DMS 273 (cell line): ENCODE measurements at regions not wholly inside any gene's neighbourhood (a gene's known extent, or its start where the extent isn't known, plus 50 kb on each side); places are given as distances from the start of the nearest gene placed in this dataset.

Experiments used
- DNase-seq: peaks from one replicate; lab custom pipeline; 2025; ENCODE audit not compliant: unreplicated experiment; lab: John Stamatoyannopoulos, UW

DNA sequence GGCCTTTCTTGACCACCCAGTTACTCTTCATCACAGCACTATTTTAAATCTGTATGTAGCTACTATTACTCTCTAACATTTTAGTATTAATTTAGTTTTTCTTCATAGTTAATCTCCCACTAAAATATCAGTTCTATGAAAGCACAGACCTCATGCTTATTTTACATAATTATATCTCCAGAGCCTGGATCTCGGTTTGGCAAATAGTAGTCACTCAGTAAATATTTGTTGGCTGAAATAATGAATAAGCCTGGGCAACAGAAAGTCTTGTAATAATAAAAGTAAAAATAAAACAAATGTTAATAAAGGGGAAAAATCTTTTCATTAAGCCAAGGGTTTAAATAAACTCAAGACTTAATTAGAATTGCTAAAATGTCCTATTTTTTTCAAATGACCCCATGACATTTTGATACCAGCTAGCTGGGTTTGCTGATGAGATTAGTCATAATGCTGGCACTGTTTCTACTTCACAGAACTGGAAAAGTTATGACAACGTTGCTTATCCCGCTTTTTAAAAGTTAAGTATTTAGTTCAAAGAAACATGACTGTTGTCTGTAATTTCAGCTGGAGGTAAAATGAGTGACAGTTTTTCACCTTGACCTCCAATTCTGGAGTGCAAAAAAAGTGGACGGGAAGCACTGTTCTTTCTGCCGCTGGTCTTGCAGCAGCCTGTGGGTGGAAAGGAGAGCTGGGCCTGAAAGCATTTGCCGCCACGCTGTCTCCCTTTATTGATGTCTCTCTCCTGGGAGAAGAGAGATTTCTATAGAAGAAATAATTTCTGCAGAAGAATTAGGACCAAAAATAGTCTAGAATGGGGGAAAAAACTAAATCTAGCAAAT lies 85.2 kb upstream of the SPATA13 start:
- DNase-seq = no peak

DNA sequence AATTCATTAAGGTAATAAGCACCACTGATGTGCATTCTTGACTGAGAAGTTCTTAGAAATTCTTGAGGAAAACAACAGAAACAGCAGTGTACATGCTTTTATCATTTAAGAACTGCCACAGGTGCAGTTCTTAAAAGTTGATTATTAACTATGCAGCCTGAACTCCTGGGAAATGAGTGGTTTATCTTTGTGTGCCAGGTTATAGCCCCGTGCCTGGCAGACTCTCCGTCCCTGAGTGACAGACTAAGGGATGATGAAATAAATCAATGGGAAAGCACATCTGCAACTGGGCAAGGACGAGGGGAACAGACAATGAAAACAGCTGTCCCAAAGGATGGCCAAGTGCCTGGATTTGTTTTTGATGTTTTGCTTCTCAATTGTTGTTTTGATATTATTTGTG lies 84.4 kb upstream of the SPATA13 start:
- no peak for DNase-seq

DNA sequence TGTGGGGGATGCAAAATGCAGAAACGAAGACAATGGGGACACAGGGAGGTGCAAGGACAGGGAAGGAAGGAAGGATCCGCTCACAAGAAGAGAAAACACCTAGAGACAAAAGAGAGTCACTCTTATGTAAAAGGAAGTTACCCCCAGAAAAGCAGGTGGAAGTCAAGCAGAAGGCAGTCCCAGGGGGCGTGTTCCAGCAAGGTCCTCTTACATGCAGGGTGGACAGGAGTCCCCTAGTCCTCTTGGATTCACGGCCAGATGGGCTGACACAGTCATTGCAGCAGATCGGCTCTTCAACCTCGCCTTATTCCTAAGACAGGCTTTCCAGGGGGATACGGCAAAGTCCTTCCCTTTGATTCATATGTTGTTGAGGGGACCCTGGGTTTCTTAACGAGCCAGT lies 83.9 kb upstream of the SPATA13 start:
- no peak for DNase-seq

DNA sequence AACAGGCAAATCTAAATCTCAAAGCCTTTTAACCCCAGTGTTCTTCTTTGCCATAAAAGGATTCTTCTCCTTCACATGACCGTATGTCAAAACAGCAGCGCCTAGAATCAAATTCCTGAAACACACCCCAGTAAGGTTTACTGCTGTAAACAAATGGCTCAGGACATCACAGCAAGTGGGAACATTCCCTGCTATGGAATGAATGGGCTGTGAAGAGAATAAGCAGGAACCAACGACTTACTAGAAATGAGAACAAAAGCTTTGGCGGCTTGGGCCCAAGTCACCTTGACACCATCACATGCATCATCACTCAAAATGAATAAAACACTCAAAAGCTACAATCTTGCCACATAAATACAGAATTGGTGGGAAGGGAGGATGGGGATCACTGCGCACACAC lies 80.4 kb upstream of the SPATA13 start:
- DNase-seq = no peak

DNA sequence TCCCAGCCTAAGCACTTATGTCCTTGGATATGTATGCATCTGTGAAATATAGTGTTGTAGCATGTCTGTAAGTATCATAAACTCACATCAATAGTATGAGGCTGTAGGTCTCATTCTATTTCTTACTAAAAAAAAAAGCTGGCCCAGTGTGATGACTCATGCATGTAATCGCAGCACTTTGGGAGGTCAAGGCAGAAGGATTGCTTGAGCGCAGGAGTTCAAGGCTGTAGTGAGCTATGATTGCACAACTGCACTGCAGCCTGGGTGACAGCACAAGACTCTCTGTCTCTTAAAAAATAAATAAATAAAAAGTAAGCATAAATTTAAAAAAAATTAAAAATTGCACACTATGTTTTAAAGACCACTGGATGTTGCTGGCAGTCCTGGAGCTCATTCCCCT lies 79.1 kb upstream of the SPATA13 start:
- DNase-seq = no peak

DNA sequence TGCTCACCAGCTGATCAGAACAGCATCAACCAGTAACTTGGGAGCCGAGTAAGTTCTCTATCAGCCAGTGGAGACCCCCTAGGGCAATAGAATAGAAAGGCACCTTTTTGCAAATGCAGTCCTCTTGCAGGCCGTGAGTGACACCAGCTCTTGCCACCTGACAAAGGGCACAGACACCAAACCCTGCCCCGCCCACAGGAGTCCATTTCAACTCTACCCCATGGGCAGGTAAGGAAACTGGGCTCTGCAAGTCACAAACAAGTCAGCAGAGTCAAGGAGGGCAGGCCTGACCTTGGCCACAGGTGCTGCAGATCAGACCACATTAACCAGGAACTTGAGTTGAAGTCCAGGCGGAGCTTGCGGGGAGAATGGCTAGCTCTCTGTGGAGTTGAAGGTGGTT lies 77.4 kb upstream of the SPATA13 start:
- DNase-seq = no peak

DNA sequence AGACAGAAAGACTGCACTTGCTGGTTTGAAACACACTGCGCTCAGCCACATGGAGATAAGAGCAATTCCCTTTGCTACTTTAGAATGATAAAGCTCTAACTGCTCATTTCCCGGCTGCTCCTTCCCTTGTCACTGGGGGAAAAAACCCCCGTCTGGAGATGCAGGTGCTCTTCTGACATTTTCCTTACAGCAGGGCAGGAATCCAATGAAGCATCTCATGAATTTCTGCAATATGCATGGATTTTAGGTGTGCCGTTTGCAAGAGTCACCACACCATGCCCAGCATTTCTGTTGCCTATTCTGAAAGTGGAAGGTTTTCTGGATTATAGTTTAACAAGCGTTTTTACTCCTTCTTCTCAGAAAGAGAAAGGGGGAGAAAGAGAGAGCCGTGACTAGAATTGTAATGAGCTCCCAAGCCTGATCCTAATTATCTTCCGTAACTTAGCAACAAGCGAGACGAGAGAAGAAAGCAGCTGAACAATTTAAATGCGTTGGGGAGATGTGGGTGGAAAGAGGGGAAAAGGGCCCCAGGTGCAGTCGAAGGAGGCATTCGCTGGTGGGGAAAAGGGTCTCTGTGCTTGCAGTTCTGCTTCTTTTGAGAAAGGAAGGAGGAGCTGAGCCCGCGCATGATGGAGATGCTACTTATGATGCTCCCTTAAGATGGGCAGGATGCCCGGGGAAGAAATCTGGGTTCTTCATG lies 76.6 kb upstream of the SPATA13 start:
- peak; percentile 65 for DNase-seq

DNA sequence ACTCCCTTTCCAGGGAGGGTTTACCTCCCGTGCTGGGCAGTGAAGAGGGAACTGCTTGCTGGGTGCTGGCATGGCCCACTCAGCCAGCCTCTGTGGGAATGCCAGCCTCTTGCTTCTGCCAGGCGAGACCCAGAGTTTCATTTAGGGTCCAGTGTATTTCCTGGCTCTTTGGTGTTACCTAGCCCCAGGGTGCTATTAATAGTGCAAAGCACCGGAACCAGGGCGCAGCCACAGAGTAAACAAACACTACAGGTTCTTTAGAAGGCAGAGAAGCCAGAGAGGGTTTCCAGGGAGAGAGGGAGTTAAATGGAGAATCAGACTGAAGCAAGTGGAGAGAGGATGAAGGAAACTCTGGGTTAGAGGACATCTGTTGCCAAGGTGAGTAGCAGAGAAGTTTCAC lies 74.9 kb upstream of the SPATA13 start:
- no peak for DNase-seq

DNA sequence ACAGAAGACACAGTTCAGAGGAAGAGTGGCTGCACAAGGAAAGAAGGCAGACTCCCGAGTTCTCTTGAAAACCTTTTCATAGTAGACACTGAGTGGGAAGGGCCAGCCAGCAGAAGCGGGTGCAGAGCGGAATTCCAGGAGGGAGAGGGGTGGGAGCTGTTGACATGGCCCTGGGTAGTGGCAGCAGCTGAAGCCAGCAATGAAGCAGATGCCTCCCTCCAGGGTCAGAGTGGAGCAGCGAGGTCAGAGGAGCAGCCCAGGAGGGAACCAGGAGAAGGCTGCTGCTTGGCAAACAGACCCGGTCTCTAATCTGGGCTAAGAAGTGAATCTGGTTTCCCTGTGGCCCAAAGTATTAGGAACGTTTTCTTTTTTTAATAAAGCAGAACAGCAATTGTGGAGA lies 73.9 kb upstream of the SPATA13 start:
- no peak for DNase-seq

DNA sequence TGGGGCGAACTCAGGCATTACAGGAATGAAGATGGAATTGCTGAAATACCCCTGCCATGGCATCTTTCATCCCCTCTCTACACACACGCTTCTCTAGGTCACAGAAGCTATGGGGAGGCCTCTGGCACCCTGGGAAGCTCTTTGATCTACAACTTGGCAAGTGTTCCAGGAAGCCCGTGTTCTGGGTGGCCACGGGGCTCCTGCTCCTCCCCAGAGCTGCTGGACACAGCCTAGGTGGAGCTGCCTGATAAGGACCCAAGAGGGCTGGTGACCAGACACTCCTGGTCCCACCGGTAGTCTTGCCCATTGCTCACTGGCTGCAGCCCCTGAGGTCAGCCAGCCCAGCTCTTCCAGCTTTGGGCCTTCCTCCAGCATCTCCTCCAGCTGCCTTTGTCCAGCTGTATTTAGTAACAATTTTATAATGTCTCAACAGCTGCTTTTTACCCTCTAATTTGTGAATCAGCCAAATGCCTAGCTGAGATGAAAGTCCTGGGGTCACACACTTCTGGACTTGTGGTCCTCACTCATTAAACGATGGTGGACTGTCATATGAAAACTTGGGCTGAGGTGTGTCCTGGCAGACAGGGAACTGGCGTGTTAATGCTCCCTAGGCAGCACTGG lies 72.8 kb upstream of the SPATA13 start:
- DNase-seq = no peak

DNA sequence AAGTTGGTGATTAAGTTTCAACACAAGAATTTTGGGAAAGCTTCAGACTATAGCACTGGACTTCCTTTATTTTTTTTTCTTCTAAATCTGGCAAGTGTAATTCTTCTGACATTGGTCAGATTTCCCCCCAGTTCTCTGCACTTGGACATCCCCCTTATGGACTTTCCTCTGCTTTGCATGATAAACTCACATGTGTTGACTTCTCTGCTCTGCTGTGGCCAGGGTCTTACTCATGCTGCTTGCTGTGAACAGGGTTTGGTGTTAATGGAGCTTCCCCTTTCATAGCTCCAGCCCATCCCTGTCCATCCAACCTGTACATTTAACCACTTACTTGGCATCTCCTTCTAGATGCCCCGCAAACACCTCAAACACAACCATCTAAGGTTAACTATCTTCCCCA lies 70.5 kb upstream of the SPATA13 start:
- DNase-seq = no peak

DNA sequence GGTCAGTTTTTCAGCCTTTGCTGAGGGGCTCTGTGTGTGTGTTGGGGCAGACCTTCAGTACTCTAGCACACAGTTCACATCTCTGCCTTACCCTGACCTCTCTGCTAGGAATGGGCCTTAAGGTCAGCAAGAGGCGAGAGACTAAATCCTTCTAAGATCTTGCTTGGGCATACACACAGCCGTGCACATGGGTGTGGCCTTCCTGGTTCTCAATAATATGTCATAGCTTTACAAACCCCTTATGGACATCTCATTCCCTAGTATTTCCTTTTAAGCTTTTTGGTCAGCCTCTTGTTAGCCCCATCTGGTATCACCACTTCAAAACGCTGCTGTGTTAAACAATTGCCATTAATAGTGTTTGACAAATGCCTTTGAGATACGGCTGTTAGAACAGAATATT lies 69.4 kb upstream of the SPATA13 start:
- no peak for DNase-seq

DNA sequence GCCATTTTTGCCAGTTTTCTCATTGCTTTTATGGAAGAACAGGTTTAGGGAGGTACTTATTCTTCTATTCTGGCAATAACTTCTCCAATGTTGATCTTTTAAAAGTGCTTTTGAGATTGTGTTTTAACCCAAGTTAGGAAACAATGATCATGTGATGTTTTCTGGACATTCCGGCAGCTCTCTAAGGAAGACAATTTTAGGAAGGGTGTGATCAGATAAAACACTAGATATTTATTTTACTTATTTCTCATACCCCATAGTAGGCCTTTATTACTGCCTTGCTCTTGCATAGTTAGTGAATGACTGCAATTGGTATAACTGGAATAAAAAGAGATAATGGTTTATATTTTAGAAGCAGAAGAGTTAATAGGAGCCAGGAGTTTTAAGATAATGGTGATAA lies 68.4 kb upstream of the SPATA13 start:
- DNase-seq = no peak

DNA sequence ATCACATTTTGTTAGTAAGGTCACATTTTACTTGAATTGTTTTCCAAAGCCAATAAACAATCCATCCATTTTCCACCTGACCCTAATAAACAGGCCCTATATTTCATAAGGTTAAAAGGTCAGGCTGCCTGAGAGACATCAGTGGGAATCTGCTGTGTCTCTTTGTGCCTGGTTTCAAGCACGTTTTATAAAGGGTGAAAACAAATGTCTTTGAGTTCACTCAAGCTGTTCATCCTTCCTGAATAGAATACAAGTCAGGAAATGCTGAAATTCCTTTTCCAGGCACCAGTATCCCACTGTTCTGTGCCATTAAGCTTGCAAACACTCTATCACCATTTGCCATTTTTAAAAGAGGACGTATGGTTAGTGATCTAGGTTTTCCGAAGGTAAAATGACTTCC lies 67.5 kb upstream of the SPATA13 start:
- no peak for DNase-seq

DNA sequence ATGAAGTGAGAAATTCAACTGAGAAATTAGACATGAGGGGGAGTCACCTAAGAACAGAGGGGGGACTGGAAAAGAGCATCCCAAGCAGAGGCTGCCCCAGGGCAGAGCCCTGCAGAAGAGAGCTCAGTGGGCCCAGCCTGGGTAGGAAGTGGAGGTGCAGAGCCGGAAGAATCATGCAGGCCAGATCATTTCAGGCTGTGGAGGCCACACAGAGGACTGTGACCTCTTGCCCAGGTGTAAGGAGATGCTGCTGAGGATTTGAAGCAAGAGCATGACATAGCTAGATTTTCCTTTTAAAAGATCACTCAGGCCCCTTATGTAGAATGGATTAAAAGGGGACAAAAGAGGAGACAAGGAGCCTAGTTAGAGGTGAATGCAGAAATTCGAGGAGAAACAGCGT lies 63.9 kb upstream of the SPATA13 start:
- no peak for DNase-seq

DNA sequence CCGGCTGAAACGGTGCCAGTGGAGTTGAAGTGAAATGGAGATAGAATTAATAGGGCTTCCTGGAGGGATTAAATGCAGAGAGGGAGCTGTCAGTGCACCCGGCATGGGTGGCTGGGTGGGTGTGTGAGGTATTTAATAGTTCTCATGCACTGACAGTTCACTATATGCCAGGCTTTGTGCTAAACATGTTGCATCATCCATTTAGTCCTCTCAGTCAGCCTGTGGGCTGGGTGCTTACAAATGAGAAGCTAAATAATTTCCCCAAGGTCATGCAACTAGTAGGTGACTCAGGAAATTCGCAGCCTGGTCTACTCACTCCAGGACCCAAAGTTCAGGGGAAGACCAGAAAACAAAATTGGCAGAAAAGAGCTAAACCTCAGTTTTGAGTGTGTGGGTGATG lies 63.5 kb upstream of the SPATA13 start:
- no peak for DNase-seq

DNA sequence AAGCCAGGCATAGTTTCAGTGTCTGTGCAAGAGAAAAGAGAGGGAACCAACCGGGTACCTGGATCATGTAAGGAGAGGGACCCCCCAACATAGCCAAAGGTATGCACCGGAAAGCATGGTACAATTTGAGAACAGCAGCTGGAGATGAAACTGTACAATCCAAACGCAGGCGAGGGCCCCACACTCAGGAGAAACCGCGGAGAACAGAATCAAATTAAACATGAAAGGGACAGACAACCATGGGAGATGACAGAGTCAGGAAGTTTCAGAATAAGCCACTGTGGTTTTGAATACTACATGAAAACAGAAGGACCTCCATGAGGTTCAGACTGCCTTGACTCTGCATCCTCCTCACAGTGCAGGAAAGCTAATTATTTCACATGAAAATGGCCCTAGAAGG lies 62.9 kb upstream of the SPATA13 start:
- DNase-seq = no peak

DNA sequence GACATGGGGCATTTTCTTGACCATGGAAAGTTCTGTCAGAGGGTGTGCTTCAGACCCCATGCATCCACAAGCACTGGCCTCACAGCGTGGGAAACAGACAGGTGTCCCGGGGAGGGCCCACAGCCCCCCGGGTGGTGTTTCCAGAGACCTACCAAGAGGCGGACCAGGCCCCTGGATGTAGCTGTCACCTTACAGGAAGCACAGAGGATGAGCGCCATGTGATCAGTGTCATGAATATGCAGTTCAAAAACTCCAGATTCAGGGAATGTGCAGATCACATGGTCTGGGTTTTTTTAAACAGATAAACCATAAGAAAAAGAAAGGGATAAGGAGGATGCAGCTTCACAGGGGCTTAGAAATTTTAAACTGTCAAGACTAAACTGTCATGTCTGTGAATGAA lies 61.0 kb upstream of the SPATA13 start:
- no peak for DNase-seq

DNA sequence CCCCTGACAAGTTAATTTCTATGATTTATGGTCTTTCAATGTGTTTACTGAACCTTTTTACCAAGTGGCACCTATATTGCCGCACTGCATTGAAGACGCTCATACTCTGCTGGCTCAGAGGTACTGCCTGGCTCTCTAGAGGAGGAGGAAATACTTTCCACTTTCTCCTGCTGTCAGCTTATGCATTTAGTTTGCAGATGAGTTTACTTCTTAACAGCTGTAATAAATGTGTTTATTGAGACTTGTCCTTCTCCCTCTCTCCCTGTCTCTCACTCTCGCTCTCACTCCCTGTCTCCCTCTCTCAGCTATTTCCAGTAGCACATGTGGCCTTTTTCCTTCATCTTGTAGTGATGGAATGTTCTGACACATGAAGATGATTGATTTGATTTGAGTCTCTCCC lies 60.3 kb upstream of the SPATA13 start:
- no peak for DNase-seq

DNA sequence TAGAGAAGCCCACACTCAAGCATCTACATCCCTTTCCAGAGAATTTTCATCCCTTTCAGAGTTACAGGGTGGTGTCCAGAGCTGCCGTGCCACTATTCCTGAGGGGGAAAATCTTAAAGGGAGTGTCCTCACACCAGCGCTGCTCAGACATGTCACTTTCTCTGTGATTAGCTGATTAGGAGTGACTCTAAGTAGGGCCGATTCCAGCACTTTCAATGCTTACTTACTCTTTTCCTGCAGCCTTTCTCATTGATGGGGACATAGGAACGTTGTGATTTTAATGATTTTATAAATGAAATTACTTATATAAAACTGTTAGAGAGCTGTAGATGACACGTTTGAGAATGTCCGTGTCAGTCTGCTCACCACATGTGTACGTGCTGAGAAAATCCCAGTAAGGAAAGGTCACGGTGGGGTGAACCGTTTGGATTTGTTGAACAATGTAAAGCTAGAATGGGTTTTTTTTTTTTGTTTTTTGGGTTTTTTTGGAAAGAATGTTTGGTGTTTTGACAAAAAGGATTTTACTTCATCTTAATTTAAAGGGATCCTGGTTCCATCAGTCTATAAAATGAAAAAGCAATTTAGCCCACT lies 56.6 kb upstream of the SPATA13 start:
- no peak for DNase-seq

DNA sequence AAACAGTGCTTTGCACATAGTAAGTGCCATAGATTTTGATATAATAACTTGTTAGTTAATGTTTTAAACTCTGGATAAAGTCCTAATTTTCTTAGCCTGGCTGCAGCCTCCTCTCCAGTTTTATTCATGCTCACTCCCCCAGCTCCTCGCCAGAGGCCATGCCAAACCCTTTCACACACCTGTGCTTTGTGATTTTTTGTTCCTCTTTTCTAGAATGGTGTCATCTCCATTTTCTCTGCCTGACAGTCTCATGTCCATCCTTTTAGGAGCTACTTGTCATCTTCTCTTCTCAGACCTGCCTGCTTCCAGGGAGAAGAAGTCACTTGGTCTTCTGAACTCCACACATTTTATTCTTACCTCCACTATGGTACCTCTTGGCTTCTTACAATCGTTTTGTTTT lies 55.8 kb upstream of the SPATA13 start:
- DNase-seq = no peak

DNA sequence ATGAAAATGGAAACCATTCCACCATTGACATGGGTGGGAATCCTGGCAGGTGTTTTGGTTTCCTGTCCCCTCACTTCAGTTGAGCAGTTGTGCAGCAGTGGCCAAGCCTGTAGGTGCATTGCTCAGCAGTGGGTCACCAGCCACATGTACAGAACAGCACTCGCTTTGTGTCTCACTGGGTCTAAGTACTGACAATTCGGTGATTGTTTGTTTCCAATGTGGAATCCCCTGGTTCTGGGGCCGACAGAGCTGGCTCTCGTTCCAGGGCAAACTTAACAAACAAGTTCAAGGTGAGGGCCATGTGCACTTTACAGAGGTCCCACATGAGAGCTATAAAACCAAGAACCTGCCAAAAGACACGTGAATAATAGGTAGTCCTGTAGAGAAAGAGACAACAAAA lies 54.1 kb upstream of the SPATA13 start:
- no peak for DNase-seq
